RWPE2 (cell line): ENCODE measurements at regions not wholly inside any gene's neighbourhood (a gene's known extent, or its start where the extent isn't known, plus 50 kb on each side); places are given as distances from the start of the nearest gene placed in this dataset.

ENCODE experiments used
- ATAC-seq: fragments of 200-7000 bp; cut with Tn5 transposase; 3 replicates; pipeline ENCODE4 v1.9.1; 2021; ENCODE audit warnings: low read depth
- DNase-seq: peaks from one replicate; pipeline ENCODE4 v3.0.0-alpha.2; 2020; ENCODE audit warnings: low spot score
- H3K27ac ChIP-seq: fragments of 450-650 bp; 2 replicates; pipeline ENCODE4 v1.5.1; 2017; ENCODE audit warnings: mild to moderate bottlenecking; ENCODE audit not compliant: poor library complexity, severe bottlenecking
- H3K27me3 ChIP-seq: fragments of 250-450 bp; sonication (Bioruptor Pico); 2 replicates; pipeline ENCODE4 v1.5.1; 2021; ENCODE audit warnings: mild to moderate bottlenecking, moderate library complexity; ENCODE audit not compliant: insufficient read depth, poor library complexity, severe bottlenecking
- H3K36me3 ChIP-seq: fragments of 250-450 bp; sonication (Bioruptor Pico); 2 replicates; pipeline ENCODE4 v1.5.1; 2020; ENCODE audit warnings: low read depth, mild to moderate bottlenecking, moderate library complexity
- H3K4me1 ChIP-seq: fragments of 250-450 bp; sonication (Bioruptor Pico); 2 replicates; pipeline ENCODE4 v1.5.1; 2021; ENCODE audit warnings: mild to moderate bottlenecking, moderate library complexity; ENCODE audit not compliant: insufficient read depth, poor library complexity, severe bottlenecking
- H3K4me3 ChIP-seq: fragments of 250-450 bp; sonication (Bioruptor Pico); 2 replicates; pipeline ENCODE4 v1.5.1; 2021; ENCODE audit warnings: mild to moderate bottlenecking, moderate library complexity; ENCODE audit not compliant: severe bottlenecking
- H3K9me3 ChIP-seq: fragments of 250-450 bp; sonication (Bioruptor Pico); 2 replicates; pipeline ENCODE4 v1.5.1; 2021; ENCODE audit warnings: mild to moderate bottlenecking, moderate library complexity; ENCODE audit not compliant: severe bottlenecking
- CTCF ChIP-seq: fragments of 450-650 bp; IDR thresholded peaks from one replicate; pipeline ENCODE4 v1.5.1; 2017; ENCODE audit warnings: mild to moderate bottlenecking, moderate library complexity; ENCODE audit not compliant: poor library complexity, severe bottlenecking

GRCh38 chr10:85145966-85146365, 817.6 kb downstream of the CCSER2 start:
- DNase-seq (no peak), ATAC-seq (no peak)
- no peaks in the 10 kb centered on the region for H3K9me3 ChIP-seq
- no peaks in the 10 kb centered on the region for H3K27me3 ChIP-seq
- TF ChIP-seq CTCF, result no peak
- no peak overlapping the region for H3K27ac ChIP-seq
- no peaks in the 10 kb centered on the region for H3K36me3 ChIP-seq
- no peak overlapping the region for H3K4me3 ChIP-seq
- H3K4me1 ChIP-seq, result no peaks in the 10 kb centered on the region

GRCh38 chr10:85147346-85148250, 819.2 kb downstream of the CCSER2 start:
- Histone ChIP-seq H3K4me3 (no peak overlapping the region), H3K36me3 (no peaks in the 10 kb centered on the region), H3K9me3 (no peaks in the 10 kb centered on the region), H3K27ac (no peak overlapping the region), H3K4me1 (no peaks in the 10 kb centered on the region), H3K27me3 (no peaks in the 10 kb centered on the region)
- ATAC-seq (no peak), DNase-seq (no peak)
- TF ChIP-seq CTCF, result no peak

- Histone ChIP-seq H3K27me3 (no peaks in the 10 kb centered on the region), H3K36me3 (no peaks in the 10 kb centered on the region), H3K4me1 (no peaks in the 10 kb centered on the region), H3K9me3 (no peaks in the 10 kb centered on the region), H3K27ac (no peak overlapping the region), H3K4me3 (no peak overlapping the region)
- no peak for TF ChIP-seq CTCF
- ATAC-seq, result no peak
- no peak for DNase-seq
These were observed 820.6 kb downstream of the CCSER2 start for GRCh38 chr10:85148693-85149640.

GRCh38 chr10:85149766-85150165, 821.4 kb downstream of the CCSER2 start:
- no peaks in the 10 kb centered on the region for H3K27me3 ChIP-seq
- H3K9me3 ChIP-seq, result no peaks in the 10 kb centered on the region
- H3K27ac ChIP-seq, result no peak overlapping the region
- no peak for TF ChIP-seq CTCF
- DNase-seq (no peak), ATAC-seq (no peak)
- no peaks in the 10 kb centered on the region for H3K4me1 ChIP-seq
- H3K4me3 ChIP-seq, result no peak overlapping the region
- no peaks in the 10 kb centered on the region for H3K36me3 ChIP-seq
